GM23338 (cell line): ENCODE measurements at regions not wholly inside any gene's neighbourhood (a gene's known extent, or its start where the extent isn't known, plus 50 kb on each side); places are given as distances from the start of the nearest gene placed in this dataset.

Source experiments
- CREB1 ChIP-seq: fragments of 250-450 bp; sonication (Bioruptor Pico); IDR thresholded peaks from 2 replicates; pipeline ENCODE4 v1.5.0; 2020; ENCODE audit warnings: low read depth, mild to moderate bottlenecking, moderate library complexity
- EZH2 ChIP-seq: fragments of 200-600 bp; sonication (generic); IDR thresholded peaks from one replicate; pipeline ENCODE4 v1.8.0; 2017; ENCODE audit warnings: antibody characterized with exemption, mild to moderate bottlenecking, low read depth; ENCODE audit not compliant: unreplicated experiment
- EZH2phosphoT487 ChIP-seq: fragments of 200-600 bp; sonication (generic); IDR thresholded peaks from one replicate; pipeline ENCODE4 v1.8.1; 2018; ENCODE audit warnings: antibody characterized with exemption; ENCODE audit not compliant: unreplicated experiment
- POLR2AphosphoS5 ChIP-seq: IDR thresholded peaks from 2 replicates; pipeline ENCODE4 v1.6.1; 2016; ENCODE audit warnings: antibody characterized with exemption, low read depth
- TF ChIP-seq, protein P1 (sequence below), 2 experiments: fragments of 200-600 bp in 1 of 2; sonication (generic) in 1 of 2; conservative IDR thresholded peaks; 2 replicates each; pipeline versions ENCODE4 v1.5.1 to v1.6.1; 2016 to 2017; ENCODE audit warnings: antibody characterized with exemption in 2 of 2, low read depth in 2 of 2, mild to moderate bottlenecking in 2 of 2, moderate library complexity in 1 of 2
- TF ChIP-seq, protein P2 (sequence below): IDR thresholded peaks from one replicate; pipeline ENCODE4 v1.6.1; 2018; ENCODE audit warnings: antibody characterized with exemption; ENCODE audit not compliant: unreplicated experiment
- TF ChIP-seq, protein P3 (sequence below): fragments of 250-450 bp; sonication (Bioruptor Pico); IDR thresholded peaks from 2 replicates; pipeline ENCODE4 v1.5.0; 2020; ENCODE audit warnings: mild to moderate bottlenecking, moderate library complexity
- TF ChIP-seq, protein P4 (sequence below): IDR thresholded peaks from 2 replicates; pipeline ENCODE4 v1.6.1; 2016; ENCODE audit warnings: antibody characterized with exemption

DNA sequence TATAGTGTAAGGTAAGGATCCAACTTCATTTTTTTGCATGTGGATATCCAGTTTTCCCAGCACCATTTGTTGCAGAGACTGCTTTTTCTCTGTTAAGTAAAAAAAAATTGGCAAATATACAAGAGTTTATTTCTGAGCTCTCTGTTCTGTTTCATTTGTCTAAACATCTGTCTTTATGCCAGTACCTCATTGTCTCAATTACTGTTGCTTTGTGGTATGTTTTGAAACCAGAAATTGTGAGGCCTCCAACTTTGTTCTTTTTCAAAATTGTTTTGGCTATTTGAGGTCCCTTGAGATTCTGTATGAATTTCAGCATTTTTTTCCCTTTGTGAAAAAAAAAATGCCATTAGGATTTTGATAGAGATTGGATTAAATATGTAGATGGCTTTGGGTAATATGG lies 150.5 kb downstream of the MINAR1 start:
- TF ChIP-seq, protein P1, sequence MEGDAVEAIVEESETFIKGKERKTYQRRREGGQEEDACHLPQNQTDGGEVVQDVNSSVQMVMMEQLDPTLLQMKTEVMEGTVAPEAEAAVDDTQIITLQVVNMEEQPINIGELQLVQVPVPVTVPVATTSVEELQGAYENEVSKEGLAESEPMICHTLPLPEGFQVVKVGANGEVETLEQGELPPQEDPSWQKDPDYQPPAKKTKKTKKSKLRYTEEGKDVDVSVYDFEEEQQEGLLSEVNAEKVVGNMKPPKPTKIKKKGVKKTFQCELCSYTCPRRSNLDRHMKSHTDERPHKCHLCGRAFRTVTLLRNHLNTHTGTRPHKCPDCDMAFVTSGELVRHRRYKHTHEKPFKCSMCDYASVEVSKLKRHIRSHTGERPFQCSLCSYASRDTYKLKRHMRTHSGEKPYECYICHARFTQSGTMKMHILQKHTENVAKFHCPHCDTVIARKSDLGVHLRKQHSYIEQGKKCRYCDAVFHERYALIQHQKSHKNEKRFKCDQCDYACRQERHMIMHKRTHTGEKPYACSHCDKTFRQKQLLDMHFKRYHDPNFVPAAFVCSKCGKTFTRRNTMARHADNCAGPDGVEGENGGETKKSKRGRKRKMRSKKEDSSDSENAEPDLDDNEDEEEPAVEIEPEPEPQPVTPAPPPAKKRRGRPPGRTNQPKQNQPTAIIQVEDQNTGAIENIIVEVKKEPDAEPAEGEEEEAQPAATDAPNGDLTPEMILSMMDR (conservative IDR thresholded peaks at IDR 0.05; ENCODE audit: low read depth in 2 of 2) = no peak
- TF ChIP-seq EZH2phosphoT487 (no peak), EZH2 (no peak), CREB1 (CRISPR knock-in tag) (no peak), POLR2AphosphoS5 (no peak)
- TF ChIP-seq, protein P2, sequence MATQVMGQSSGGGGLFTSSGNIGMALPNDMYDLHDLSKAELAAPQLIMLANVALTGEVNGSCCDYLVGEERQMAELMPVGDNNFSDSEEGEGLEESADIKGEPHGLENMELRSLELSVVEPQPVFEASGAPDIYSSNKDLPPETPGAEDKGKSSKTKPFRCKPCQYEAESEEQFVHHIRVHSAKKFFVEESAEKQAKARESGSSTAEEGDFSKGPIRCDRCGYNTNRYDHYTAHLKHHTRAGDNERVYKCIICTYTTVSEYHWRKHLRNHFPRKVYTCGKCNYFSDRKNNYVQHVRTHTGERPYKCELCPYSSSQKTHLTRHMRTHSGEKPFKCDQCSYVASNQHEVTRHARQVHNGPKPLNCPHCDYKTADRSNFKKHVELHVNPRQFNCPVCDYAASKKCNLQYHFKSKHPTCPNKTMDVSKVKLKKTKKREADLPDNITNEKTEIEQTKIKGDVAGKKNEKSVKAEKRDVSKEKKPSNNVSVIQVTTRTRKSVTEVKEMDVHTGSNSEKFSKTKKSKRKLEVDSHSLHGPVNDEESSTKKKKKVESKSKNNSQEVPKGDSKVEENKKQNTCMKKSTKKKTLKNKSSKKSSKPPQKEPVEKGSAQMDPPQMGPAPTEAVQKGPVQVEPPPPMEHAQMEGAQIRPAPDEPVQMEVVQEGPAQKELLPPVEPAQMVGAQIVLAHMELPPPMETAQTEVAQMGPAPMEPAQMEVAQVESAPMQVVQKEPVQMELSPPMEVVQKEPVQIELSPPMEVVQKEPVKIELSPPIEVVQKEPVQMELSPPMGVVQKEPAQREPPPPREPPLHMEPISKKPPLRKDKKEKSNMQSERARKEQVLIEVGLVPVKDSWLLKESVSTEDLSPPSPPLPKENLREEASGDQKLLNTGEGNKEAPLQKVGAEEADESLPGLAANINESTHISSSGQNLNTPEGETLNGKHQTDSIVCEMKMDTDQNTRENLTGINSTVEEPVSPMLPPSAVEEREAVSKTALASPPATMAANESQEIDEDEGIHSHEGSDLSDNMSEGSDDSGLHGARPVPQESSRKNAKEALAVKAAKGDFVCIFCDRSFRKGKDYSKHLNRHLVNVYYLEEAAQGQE = no peak
- TF ChIP-seq, protein P3, sequence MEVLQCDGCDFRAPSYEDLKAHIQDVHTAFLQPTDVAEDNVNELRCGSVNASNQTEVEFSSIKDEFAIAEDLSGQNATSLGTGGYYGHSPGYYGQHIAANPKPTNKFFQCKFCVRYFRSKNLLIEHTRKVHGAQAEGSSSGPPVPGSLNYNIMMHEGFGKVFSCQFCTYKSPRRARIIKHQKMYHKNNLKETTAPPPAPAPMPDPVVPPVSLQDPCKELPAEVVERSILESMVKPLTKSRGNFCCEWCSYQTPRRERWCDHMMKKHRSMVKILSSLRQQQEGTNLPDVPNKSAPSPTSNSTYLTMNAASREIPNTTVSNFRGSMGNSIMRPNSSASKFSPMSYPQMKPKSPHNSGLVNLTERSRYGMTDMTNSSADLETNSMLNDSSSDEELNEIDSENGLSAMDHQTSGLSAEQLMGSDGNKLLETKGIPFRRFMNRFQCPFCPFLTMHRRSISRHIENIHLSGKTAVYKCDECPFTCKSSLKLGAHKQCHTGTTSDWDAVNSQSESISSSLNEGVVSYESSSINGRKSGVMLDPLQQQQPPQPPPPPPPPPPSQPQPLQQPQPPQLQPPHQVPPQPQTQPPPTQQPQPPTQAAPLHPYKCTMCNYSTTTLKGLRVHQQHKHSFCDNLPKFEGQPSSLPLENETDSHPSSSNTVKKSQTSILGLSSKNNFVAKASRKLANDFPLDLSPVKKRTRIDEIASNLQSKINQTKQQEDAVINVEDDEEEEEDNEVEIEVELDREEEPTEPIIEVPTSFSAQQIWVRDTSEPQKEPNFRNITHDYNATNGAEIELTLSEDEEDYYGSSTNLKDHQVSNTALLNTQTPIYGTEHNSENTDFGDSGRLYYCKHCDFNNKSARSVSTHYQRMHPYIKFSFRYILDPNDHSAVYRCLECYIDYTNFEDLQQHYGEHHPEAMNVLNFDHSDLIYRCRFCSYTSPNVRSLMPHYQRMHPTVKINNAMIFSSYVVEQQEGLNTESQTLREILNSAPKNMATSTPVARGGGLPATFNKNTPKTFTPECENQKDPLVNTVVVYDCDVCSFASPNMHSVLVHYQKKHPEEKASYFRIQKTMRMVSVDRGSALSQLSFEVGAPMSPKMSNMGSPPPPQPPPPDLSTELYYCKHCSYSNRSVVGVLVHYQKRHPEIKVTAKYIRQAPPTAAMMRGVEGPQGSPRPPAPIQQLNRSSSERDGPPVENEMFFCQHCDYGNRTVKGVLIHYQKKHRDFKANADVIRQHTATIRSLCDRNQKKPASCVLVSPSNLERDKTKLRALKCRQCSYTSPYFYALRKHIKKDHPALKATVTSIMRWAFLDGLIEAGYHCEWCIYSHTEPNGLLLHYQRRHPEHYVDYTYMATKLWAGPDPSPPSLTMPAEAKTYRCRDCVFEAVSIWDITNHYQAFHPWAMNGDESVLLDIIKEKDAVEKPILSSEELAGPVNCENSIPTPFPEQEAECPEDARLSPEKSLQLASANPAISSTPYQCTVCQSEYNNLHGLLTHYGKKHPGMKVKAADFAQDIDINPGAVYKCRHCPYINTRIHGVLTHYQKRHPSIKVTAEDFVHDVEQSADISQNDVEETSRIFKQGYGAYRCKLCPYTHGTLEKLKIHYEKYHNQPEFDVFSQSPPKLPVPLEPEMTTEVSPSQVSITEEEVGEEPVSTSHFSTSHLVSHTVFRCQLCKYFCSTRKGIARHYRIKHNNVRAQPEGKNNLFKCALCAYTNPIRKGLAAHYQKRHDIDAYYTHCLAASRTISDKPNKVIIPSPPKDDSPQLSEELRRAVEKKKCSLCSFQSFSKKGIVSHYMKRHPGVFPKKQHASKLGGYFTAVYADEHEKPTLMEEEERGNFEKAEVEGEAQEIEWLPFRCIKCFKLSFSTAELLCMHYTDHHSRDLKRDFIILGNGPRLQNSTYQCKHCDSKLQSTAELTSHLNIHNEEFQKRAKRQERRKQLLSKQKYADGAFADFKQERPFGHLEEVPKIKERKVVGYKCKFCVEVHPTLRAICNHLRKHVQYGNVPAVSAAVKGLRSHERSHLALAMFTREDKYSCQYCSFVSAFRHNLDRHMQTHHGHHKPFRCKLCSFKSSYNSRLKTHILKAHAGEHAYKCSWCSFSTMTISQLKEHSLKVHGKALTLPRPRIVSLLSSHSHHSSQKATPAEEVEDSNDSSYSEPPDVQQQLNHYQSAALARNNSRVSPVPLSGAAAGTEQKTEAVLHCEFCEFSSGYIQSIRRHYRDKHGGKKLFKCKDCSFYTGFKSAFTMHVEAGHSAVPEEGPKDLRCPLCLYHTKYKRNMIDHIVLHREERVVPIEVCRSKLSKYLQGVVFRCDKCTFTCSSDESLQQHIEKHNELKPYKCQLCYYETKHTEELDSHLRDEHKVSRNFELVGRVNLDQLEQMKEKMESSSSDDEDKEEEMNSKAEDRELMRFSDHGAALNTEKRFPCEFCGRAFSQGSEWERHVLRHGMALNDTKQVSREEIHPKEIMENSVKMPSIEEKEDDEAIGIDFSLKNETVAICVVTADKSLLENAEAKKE (CRISPR knock-in tag) = no peak
- TF ChIP-seq, protein P4, sequence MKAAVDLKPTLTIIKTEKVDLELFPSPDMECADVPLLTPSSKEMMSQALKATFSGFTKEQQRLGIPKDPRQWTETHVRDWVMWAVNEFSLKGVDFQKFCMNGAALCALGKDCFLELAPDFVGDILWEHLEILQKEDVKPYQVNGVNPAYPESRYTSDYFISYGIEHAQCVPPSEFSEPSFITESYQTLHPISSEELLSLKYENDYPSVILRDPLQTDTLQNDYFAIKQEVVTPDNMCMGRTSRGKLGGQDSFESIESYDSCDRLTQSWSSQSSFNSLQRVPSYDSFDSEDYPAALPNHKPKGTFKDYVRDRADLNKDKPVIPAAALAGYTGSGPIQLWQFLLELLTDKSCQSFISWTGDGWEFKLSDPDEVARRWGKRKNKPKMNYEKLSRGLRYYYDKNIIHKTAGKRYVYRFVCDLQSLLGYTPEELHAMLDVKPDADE = no peak
